Dermis blood vessel endothelial cell (primary cell): ENCODE measurements at regions not wholly inside any gene's neighbourhood (a gene's known extent, or its start where the extent isn't known, plus 50 kb on each side); places are given as distances from the start of the nearest gene placed in this dataset.

Source experiments
- DNase-seq: peaks from one replicate; pipeline ENCODE4 v3.0.0; 2010

DNA sequence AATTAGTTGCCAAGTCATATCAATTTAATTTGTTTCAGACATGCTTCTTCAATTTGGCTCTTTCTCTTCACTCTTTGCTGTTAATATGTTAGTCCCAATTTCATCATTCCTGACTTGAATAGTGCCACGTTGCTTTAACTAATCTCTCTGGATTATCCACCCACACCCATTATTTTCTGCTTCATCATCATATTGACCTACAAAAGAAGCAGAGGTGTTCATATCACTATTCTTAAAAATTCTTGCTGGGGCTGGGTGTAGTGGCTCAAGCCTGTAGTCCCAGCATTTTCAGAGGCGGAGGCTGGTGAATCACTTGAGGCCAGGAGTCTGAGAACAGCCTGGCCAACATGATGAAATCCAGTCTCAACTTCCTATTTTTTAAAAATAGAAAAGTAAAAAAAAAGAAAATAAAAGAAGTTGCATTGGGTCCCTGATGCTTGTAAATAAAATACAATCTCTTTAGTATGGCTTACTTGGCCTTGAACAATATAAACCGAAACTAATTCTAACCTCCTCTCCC lies 65.7 kb upstream of the KCNIP4 start:
- DNase-seq = no peak

DNA sequence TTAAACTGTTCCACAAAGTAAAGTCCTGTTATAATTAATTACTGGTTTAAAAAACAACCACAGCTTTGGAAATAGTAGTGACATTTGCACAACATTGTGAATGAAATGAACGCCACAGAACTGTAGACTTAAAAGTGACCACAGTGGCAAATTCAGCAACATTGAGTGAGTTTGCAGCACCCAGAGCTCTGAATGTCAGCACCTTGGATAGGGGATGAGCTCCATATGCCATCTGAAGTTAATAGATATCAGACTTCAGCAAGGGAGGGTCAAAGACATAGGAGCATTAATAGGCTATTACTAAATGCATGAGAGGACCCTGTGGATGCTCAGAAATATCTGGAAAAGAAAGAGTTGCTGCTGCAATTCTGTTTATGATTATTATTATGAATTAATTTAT lies 55.3 kb upstream of the KCNIP4 start:
- no peak for DNase-seq
